ENCODE measurements at regions not wholly inside any gene's neighbourhood (a gene's known extent, or its start where the extent isn't known, plus 50 kb on each side); places are given as distances from the start of the nearest gene placed in this dataset.
A peak's percentile ranks its signal among the peaks of the same experiment; 100 is the strongest.

DNA sequence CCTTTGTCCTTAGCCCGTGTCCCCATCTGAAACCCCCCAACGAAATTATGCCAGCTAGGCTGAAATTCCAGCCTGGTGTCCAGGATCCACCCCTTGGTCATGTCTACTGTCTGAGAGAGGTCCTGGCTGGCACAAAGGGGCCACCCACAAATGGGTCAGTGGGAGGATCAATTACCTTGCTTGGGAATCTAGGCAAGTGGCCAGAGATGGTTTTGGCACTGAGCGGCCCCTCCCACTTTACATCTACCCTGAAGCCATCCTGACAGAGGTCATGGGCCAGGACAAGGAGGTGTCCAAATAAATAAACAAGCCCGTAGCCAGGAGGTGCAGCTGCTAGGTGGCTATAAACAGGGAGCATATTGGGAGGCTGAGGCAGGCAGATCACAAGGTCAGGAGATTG lies 311.5 kb downstream of the MN1 start:
- no peak for DNase-seq

DNA sequence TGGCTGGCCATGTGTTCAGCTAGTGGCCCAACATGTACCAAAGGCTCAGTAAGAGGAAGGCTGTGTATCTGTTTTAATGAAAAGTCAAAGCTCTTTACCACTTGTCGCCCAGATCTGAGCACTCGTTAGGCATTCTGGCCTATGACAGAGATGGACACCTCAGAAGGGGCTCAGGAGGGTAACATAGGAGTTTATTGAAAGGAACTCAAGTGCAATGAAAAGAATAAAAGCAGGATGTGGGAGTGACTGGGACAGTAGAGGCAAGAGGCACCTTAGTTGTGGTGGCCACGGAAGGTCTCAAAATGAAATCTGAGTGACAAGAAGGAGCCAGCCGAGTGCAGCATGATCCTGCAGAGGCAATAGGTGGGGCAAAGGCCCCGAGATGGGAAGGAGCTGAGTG lies 309.7 kb downstream of the MN1 start:
- no peak for DNase-seq

GRCh38 chr22:27492566-27493201 lies 308.9 kb downstream of the MN1 start:
- DNase-seq = no peak

GRCh38 chr22:27493796-27494195 lies 307.8 kb downstream of the MN1 start:
- no peak for DNase-seq

DNA sequence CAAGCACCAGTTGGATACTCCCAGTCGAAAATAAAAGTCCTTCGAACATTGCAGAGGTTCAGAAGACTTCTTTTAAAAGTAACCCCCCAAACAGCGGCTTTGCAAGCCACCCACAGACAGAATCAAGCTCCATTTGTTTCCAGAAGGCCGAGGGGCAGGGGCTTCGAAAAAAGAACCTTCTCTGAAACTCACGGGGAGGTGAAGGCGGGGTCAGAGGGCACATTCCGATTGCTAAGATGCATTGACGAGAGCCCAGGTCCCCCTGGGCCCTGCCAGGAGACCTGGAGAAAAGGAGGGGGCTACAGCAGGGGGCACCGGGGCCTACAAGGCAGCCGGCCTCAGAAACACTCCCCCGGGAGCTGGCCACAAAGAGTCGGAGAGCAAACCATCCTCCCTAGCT lies 306.8 kb downstream of the MN1 start:
- DNase-seq = peak; percentile 57

DNA sequence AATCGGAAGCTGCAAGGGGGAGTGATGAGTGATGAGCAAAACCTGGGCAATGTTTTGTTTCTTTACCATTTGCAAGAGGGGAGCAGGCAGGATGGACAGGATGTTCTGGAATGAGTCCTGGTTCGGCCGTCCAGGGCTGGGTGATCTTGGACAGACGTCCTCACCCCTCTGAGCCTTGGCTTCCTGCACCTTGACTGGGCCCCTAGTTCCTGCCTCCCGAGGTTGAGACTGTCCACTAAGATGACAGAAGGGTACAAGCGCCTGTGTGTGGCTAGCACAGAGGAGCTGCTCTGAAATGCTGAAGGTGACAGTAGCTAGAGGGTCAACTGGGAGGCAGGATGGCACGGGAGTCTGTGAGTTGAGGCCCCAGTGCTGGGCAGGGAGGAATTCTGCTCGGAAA lies 306.2 kb downstream of the MN1 start:
- no peak for DNase-seq

GRCh38 chr22:27499121-27499520 lies 302.4 kb downstream of the MN1 start:
- DNase-seq = no peak

GRCh38 chr22:27501191-27501936 lies 300.2 kb downstream of the MN1 start:
- DNase-seq = no peak

DNA sequence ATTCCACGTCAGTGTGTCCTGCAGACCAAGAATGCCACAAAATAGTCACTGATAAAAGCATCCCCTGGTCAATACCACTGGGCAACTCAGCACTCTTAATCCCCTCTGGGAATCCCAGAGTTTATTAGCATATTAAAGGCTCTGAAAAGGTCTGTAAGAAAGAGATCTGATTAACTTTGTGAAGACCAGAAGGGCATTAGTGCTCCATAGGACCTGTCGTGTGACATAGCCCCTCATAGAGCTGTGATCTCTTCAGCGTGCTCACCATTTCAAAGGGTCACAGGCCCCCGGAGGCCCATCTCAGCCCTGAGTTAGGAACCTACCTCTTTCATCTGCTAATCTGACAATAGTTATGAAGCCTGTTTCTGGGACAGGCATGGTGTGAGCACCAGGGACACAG lies 299.2 kb downstream of the MN1 start:
- no peak for DNase-seq

DNA sequence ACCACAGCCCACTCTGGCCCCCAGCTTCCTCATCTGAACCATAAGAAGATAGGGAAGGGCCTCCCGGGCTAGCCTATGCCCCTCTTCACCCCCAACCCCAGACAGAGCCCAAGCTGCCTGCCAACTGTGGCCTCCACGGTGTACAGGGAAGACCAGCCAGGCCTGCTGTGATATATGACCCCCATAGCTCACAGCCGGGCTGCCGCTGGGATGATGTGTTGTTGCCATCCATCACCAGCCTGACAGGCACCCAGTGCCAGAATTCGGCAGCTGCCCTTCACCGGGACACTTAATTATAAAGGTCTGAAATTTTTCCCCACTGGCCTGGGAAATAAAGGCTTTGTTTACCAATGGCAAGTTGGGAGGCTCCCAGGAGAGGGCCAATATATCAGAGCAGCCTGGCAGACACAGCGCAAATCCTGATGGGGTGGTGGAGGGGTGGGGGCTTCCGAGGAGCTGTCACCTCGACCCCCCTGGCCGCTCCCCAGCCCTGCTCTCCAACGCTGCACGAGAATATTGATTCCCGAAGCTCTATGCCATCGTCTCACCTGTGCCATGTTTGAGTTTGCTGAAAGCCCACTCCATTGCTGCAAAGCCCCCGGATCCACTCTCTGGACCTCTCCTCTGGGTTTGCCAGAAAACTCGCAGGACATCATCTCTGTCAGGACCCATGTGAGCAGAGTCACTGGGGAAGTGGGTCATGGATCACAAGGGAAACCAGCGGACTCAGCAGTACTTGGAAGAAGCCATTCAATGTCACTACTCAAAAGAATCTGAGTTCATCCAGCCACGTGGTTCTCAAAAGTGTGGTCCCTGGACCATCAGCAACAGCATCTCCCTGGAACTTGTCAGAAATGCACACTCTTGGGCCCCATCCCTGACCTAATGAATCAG lies 296.9 kb downstream of the MN1 start:
- DNase-seq = no peak

- no peak for DNase-seq
Measured at GRCh38 chr22:27507111-27507611, 294.4 kb downstream of the MN1 start.

- DNase-seq = no peak
Measured at GRCh38 chr22:27507935-27508526, 293.5 kb downstream of the MN1 start.

GRCh38 chr22:27509132-27509920 lies 292.2 kb downstream of the MN1 start:
- no peak for DNase-seq

- DNase-seq = no peak
Measured at GRCh38 chr22:27510024-27510423, 291.5 kb downstream of the MN1 start.

GRCh38 chr22:27512283-27512761 lies 289.2 kb downstream of the MN1 start:
- DNase-seq = peak; percentile 88

- DNase-seq = no peak
Measured at GRCh38 chr22:27513021-27513420, 288.5 kb downstream of the MN1 start.

- DNase-seq = peak; percentile 47
Measured at GRCh38 chr22:27514601-27515523, 286.7 kb downstream of the MN1 start.

DNA sequence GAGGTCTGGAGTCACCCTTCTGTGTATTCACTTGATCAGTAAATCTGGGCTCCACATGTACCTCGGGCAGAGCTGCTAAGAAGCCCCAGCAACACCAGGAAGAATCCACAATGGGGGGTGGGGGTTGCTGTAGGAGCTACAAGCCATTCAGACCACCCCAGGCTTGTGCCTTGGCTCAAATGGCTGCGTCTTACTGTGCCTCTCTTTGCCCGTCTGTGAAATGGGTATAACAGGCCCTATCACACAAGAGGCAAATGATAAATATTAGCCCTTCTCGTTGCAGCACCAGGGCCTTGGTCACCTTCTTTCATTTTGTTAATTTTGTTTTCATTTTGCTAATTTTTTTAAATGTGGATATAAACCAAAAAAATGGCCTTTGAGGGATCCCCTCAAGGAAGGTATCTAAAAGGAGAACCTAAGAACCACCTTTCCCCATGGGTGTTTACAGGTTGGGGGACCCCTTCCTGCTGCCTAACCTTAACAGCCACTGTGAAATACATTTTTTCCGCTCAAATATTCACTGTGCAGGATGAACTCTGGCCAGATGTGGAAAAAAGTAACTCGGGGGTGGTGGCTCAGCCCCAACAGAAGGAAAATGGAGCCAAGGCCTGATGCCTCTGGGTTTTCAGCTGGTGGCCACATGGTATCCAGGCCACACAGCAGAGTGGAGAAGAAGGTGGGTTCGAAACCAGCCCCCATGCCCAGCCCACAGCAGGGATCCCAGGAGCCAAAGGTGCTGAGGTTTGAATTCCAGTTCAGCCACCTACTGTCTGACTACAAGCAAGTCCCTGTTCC lies 284.0 kb downstream of the MN1 start:
- no peak for DNase-seq

DNA sequence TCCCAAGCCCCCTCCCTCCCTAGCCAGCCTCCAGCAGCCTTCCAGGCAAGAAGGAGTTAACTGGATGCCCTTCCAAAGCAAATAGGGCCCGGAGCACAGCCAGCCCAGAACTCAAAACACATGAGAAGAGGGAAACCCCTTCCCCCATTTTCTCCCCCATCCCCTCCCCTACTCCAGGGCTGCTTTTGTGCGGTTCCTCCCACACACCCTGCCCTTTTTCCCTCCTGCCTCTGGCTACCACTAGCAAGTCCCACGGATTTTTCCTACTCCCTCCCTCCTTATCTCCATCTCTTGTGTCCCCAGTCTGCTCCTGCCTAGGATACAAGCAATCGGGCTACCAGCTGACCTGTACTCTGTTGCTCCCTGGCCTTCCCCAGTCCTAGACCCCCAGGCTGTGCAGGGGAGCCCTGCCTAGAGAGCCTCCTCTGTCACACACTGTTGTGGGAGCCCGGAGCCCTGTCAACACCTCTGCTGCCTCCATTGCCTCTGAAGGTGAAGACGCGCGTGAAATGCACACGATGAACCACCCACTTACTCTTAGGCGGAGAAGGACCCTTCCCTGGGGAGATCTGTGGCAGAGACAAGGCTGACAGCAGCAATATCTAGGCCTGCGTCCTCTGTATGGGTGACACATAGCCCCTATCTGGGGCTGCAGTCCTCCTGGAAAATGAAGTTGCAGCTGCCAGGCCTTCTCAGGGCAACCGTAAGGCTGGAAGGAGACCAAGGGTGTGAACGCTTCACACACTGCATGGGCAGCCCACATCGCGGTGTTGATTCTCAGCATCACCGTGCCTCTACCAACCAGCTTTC lies 282.8 kb downstream of the MN1 start:
- DNase-seq = peak; percentile 81

All from eye (tissue), 1 donor.